WI38 (cell line): ENCODE measurements at regions not wholly inside any gene's neighbourhood (a gene's known extent, or its start where the extent isn't known, plus 50 kb on each side); places are given as distances from the start of the nearest gene placed in this dataset.

Experiments
- H3K4me3 ChIP-seq: 2 replicates; pipeline ENCODE4 v1.5.1; 2011; ENCODE audit warnings: low read depth, mild to moderate bottlenecking, control low read depth, low read length
- CTCF ChIP-seq: IDR thresholded peaks from 2 replicates; pipeline ENCODE4 v1.5.1; 2012; ENCODE audit warnings: low read depth, mild to moderate bottlenecking, control low read depth, low read length

GRCh38 chr15:70530017-70530499 is 233.3 kb downstream of the UACA start:
- H3K4me3 ChIP-seq, result no peak overlapping the region
- TF ChIP-seq CTCF, result no peak

- no peak overlapping the region for H3K4me3 ChIP-seq
- no peak for TF ChIP-seq CTCF
Observed at GRCh38 chr15:70528816-70529215, 234.5 kb downstream of the UACA start.

DNA sequence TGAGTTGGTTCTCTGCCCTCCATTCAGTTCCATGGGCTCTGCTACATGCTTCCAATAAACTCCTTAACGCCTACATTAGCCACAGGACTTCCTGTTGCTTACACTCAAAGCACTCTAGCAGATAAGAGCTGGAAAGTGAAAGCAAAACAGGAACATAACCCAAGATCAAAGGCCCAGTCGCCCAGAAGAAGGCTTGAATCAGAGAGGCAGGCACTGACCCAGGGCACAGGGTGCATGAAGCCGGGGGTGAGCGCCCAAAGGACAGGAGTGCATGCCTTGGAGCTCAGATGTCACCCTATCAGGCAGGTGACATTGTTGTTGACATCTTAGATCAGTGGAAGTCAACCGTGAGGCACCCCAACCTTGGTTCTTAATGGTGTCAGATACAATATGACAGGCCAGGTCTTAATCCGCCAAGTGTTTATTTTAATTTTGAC is 235.1 kb downstream of the UACA start:
- TF ChIP-seq CTCF, result no peak

DNA sequence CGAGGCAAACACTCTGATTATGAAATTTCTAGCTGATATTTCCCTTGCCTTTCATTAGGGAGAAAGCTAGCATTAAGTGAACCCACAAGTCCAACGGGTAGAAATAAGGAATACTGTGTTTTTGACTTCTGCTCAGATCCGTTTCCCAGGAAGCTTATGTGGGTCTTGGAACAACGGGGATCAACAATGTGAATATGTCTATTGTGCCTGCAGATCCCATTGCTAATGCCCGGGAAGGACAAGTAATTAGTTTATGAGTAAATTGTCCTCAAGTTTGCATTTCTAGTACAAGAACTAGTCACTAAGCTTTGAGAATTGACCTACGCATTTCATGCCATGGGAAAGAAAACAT is 236.4 kb downstream of the UACA start:
- H3K4me3 ChIP-seq, result no peak overlapping the region

More for the DNA sequence above, 235.1 kb downstream of the UACA start:
- no peak overlapping the region for H3K4me3 ChIP-seq

DNA sequence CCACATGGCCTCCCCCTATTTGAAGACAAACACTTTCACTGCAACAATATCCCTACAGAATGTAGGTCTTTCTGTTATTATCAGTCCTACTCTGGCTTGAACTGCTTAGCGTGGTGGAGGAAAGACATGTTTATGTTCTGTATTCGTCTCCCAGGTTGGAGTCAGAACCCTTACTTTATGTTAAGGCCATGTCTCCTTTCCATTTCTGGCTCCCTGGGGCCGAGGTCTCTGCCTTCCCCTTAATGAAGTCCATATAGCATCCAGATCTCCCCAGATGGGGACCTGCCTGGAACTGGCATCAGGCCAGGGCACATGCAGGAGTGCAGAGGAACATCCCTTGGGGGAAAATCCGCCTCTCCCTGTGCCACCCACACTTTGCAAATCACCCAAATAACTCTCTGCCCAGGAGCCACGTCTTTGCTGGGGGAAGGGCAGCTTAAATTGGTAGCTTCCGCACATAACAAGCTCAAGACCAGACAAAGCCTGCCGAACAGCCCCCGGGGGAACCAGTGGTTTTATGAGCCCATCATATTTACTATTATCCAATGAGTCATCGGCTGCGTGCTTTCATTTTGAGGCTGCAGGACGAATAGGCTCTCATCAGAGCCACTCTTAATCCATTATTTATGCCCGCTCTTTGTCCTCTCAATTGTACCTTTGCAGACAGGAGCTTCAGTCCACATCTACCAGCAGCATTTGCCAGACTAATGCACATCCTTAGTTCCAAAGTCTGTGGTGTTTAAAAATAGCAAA is 237.0 kb downstream of the UACA start:
- no peak for TF ChIP-seq CTCF
- H3K4me3 ChIP-seq, result no peak overlapping the region

More for the DNA sequence above, 236.4 kb downstream of the UACA start:
- no peak for TF ChIP-seq CTCF

- no peak overlapping the region for H3K4me3 ChIP-seq
- no peak for TF ChIP-seq CTCF
Observed at GRCh38 chr15:70525551-70525950, 237.8 kb downstream of the UACA start.

DNA sequence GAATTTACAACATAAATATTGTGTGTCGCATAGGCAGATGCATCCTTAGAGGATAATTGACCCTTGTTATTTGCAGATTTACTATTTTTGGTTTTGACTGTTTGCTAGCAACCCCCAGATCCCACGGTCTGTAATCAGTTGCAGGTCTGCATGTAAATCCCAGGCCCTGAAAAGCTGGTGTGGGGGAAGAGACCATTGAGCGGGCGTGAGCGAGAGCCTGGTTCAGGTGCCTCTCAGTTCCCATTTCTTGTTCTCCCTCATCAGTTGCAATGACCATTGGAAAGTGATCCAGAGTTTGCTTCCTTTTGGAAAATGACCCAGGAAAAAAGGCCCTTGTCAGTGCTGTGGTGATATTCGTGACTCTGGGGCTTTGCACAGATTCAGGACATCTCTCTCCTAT is 238.9 kb downstream of the UACA start:
- no peak overlapping the region for H3K4me3 ChIP-seq
- no peak for TF ChIP-seq CTCF
